ENCODE measurements at regions not wholly inside any gene's neighbourhood (a gene's known extent, or its start where the extent isn't known, plus 50 kb on each side); places are given as distances from the start of the nearest gene placed in this dataset.

DNA sequence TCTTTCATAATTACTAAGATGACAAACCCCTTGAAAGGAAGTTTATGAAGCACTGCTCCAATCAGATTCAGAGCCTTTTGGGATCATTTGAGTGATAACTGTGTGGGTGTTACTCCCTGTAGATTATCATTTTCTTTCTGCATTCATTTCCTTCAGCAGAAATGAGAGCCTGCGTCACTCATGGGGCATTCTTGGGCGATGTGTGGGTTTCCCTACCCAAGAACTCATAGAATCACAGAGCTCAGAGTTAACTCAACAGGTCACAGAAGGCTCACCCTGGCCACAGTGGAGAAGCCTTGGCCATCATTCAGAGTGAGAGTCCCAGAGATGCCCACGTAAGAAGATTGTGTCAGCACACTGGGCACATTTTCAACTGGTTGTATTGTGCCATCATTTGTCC is 401.9 kb downstream of the TLE4 start:
- ATAC-seq: no peak
- intact Hi-C loops (cut with micrococcal nuclease; ENCODE audit: unreplicated experiment) (no loop called here), in situ Hi-C loops (cut with HindIII; ENCODE audit: extremely low pct_ligation_motif_present, low pct_unique_long_range_greater_than_20kb) (no loop called here)
- POLR2A ChIA-PET: no interaction called here
- H3K79me2 ChIP-seq (ENCODE audit: insufficient read depth, low read length): no peaks in the 10 kb centered on the region
- H3K27me3 ChIP-seq (ENCODE audit: control insufficient read depth in 1 of 2, insufficient read depth in 2 of 2, low read length in 2 of 2): no peaks in the 10 kb centered on the region
- H3K9ac ChIP-seq (ENCODE audit: insufficient read depth, low read depth, low read length): no peak overlapping the region
- H3K4me3 ChIP-seq (replicated peaks in 1 of 3; ENCODE audit: insufficient read depth in 1 of 3, low read depth in 2 of 3, low read length in 3 of 3): no peak overlapping the region
- BruUV-seq (replicated peaks): no TSS peak
- CTCF ChIA-PET (ENCODE audit: low intra/inter-chr PET ratio, low total read pairs): no interaction called here
- no peak overlapping the region for H3K27ac ChIP-seq (ENCODE audit: extremely low read length, insufficient read depth, low read length)
- no peak overlapping the region for H3K4me2 ChIP-seq (ENCODE audit: low read depth, low read length)
- no peak for DNase-seq (ENCODE audit: low spot score)
- H4K20me1 ChIP-seq (ENCODE audit: insufficient read depth, low read length): no peaks in the 10 kb centered on the region
- no peak for FAIRE-seq
- 5% methylated on average over 2 of the region's 3 CpGs for WGBS (ENCODE audit: low lambda C conversion rate)
- no peaks in the 10 kb centered on the region for H3K36me3 ChIP-seq (replicated peaks in 1 of 2; ENCODE audit: control insufficient read depth in 1 of 2, insufficient read depth in 2 of 2, low read length in 2 of 2)
- TF ChIP-seq WIZ (CRISPR knock-in tag; IDR thresholded peaks at IDR 0.05) (no peak), ZNF646 (CRISPR knock-in tag; IDR thresholded peaks at IDR 0.05) (no peak), SMAD9 (CRISPR knock-in tag; IDR thresholded peaks at IDR 0.05) (no peak), SP1 (IDR thresholded peaks at IDR 0.05) (no peak), SP1 (CRISPR knock-in tag; IDR thresholded peaks at IDR 0.05) (no peak), HOXA3 (CRISPR knock-in tag; IDR thresholded peaks at IDR 0.05) (no peak), ZNF124 (CRISPR knock-in tag; IDR thresholded peaks at IDR 0.05) (no peak), SMYD3 (CRISPR knock-in tag; IDR thresholded peaks at IDR 0.05) (no peak), CREB1 (IDR thresholded peaks at IDR 0.05) (no peak), CREB1 (CRISPR knock-in tag; IDR thresholded peaks at IDR 0.05) (no peak), ZNF775 (CRISPR knock-in tag; IDR thresholded peaks at IDR 0.05; ENCODE audit: borderline replicate concordance) (no peak), SRSF1 (optimal IDR thresholded peaks at IDR 0.05; ENCODE audit: low read depth, low read length) (no peak), RORA (CRISPR knock-in tag; IDR thresholded peaks at IDR 0.05) (no peak), ZNF10 (CRISPR knock-in tag; IDR thresholded peaks at IDR 0.05; ENCODE audit: borderline replicate concordance, low read depth) (no peak)
- TF ChIP-seq, protein P1, sequence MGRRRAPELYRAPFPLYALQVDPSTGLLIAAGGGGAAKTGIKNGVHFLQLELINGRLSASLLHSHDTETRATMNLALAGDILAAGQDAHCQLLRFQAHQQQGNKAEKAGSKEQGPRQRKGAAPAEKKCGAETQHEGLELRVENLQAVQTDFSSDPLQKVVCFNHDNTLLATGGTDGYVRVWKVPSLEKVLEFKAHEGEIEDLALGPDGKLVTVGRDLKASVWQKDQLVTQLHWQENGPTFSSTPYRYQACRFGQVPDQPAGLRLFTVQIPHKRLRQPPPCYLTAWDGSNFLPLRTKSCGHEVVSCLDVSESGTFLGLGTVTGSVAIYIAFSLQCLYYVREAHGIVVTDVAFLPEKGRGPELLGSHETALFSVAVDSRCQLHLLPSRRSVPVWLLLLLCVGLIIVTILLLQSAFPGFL (CRISPR knock-in tag; IDR thresholded peaks at IDR 0.05): no peak
- H2AFZ ChIP-seq (ENCODE audit: low read length): no peak overlapping the region
- no peaks in the 10 kb centered on the region for H3K4me1 ChIP-seq (ENCODE audit: insufficient read depth, low read length)
- no peaks in the 10 kb centered on the region for H3K9me3 ChIP-seq (ENCODE audit: low read length)
